SKM-1 treated with dmso at 0.1 percent for 144 hours (cell line): ENCODE measurements at regions not wholly inside any gene's neighbourhood (a gene's known extent, or its start where the extent isn't known, plus 50 kb on each side); places are given as distances from the start of the nearest gene placed in this dataset.
"Not testable (repeated sequence)": the region's sequence is repeated elsewhere in the genome, so short reads cannot be mapped to it uniquely, and the experiment has no call there.

Source experiments
- DNase-seq: peaks from one replicate; lab custom pipeline; 2025; ENCODE audit not compliant: unreplicated experiment; lab: John Stamatoyannopoulos, UW

DNA sequence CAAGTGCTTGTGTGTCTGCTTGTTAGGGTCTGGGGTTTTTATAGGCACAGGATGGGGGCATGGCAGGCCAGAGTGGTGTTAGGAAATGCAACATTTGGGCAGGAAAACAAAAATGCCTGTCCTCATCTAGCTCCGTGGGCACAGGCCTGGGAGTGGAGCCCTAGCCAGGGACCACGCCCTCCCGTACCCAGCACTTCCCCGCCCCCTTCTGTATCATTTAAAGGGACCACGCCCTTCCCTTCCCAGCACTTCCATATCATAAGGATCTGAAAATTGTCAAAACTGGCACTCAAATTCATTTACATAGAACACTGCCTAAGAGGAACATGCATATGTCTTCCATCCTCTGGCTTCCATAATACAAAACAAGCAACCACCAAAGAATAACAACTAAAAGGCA lies 185.8 kb downstream of the B3GLCT start:
- no peak for DNase-seq

DNA sequence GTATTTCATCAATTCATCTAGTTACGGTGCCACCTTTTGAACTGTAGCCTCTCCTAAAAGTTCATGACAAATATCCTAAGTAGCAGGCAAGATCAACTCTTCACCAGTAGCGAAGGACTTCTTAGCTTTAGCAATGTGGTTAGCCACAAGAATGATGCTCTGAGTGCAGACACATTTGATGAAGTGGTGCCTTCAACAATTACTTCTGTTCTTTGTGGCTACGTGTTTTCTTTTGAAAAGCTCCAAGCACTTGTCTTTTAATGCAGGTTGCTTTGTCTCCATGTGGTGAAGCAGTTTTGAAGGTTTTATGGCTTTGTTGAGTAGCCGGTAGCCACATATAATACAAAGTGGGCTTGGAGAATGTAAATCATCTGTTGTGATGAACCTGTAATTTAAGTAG lies 194.7 kb downstream of the B3GLCT start:
- DNase-seq = no peak

DNA sequence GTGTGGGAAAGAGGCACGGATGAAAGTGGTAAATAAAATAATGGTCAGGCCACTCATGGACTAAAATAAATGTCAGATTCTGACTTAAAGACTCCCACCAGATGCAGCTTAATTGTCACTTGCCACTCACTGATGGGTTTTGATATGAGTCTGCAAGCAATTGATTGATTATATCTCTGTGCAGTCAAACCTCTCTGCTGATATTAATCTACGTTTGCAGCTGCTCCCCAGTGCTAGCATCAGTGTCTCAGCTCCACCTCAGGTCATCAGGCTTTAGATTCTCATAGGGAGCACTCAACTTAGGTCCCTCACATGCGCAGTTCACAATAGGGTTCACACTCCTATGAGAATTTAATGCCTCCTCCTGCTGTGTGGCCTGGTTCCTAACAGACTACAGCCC lies 195.3 kb downstream of the B3GLCT start:
- no peak for DNase-seq

DNA sequence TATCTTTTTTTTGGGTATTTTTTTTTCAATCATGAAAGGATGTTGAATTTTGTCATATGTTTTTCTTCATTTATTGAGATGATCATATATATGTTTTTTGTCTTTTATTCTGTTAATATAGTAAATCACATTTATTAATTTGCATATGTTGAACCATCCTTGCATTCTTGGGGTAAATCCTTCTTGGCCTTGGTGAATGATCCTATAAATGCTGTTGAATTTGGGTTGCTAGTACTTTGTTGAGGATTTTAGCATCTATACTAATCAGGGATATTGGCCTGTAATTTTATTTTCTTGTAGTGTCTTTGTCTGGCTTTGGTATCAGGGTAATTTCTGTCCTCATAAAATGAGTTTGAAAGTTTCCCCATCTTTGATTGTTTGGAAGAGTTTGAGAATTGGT lies 199.9 kb downstream of the B3GLCT start:
- DNase-seq = no peak

DNA sequence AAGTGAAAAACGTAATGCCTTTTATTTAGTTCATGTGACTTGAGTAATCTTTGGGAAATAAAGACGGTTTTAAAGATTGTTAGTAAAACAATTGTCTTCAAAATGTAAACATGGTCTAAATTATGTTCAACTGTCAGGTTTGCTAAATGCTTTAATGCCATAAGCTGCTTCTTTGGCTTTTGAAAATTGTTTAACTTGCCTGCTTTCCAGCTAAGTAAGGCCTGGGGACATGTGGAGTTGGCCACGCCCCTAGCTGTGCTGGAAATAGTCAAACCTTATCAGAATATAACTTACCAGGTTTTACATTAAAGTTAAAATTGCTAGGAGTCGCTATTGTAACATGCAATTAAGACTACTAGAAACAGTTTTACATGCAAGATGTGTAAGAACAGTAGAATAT lies 203.9 kb downstream of the B3GLCT start:
- DNase-seq = not testable (repeated sequence)

DNA sequence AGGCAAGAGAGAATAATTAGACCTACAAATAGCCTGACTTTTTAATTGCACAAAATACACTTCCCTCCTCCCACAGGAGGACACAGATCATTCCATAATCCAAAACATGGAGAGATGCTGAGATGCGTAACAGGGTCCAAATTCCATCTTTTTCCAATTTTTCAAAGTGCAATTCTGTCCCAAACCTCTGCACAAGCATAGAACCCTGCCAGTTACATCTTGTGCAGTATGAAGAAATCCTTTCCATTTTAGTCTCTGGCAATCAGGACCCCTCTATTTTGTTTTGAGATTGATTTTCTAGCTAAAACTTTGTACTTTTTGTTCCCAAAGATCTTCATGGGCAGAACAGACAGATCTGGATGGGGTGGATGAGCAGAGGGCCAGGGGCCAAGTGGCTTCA lies 209.2 kb downstream of the B3GLCT start:
- DNase-seq = no peak

DNA sequence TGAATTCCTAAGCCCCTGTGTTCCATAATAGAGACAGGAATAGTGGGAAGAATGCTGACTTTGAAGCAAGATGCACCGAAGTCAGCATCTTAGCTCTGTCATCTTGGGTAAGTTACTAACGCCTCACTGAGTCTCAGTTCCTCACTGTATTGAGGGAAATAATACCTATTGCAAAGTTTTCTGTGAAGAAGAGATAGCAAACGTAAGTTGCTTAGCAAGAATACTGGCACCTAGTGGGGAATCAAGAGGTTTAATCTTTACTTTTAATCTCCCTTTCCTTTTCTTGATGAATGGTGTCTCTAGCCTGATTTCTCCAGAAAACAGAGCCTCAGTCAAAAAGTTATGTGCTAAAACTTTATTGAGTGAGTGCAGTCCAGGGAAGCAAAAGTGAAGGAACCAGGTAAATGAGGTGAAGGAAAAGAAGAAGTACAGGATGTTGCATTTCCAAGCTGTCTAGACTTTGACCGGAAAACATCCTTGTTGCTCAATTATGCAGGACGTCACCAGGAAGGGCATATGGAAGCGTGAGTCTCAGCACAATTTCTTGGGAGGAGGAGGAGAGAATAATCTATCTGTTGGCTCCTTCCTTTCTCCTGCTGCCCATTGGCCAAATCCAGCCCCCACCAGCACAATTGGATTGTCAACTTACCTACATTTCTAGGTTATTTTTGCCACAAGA lies 210.0 kb downstream of the B3GLCT start:
- DNase-seq = no peak

DNA sequence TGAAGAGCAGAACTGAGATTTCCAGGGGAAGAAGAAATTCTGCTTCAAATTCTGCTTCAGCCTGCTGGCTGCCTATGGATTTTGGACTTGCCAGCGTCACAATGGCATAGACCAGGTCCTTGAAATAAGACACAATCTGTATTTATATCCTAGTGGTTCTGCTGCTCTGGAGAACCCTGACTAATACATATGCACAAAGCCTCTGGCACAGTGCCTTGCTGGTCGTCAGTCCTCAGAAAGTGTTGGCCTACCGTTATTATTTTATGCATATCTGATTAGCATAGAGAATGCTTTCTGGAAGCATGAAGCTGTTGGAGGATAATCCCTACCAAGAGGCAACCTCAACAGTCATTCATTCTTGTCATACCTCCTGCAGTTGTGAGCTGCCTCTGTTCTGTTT lies 213.7 kb downstream of the B3GLCT start:
- DNase-seq = no peak

DNA sequence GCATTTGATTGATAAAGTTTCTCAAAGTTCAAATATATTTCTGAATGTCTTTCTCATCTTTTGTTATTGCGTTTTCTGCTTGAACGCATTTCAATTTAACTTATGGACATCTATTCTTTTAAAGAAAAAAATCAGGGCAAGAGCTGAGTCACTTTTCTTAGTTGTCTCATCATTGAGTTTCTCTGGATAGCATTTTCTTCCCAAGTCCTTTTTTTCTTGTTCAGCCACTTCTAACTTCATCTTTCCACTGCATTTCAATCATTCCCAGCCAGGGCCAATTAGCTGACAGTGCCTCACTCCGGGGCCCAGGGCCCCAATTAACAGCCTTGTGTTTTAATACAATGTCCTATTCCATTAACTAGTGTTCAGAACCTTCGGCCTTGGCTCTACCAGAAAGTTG lies 216.3 kb downstream of the B3GLCT start:
- DNase-seq = no peak

DNA sequence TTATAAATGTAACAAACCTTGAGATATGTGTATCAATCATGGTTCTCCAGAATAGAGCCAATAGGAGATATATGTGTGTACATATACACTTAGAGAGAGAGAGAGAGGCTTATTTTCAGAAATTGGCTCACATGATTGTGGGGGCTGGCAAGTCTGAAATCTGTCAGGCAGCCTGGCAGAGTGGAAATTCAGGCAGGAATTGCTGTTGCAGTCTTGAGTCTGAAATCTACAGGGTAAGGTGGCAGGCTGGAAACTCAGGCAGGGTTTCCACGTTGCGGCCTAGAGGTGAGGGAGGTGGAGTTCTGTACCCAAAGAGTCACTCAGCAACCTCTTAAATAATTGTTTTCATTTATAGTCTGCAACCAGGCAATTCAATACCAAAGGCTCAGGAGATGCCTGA lies 218.4 kb downstream of the B3GLCT start:
- DNase-seq = no peak

DNA sequence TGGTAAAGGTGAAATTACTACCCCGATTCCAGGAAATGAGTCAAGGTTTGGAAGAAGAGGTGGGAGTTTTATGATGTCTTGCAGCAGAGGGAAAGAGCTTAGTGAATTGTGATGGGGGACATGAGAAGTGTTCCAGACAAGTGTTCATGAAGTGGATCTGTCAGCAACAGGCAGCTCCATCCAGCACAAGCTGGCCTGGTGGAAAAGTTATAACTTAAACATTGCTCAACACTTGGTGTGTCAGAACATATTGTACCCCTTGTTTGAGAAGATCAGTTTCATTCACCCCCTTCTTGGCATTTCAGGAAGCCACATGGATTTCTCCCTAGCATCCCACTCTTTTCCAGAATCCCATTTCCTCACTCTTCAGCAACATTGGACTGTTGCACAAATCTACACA lies 222.0 kb downstream of the B3GLCT start:
- DNase-seq = no peak

DNA sequence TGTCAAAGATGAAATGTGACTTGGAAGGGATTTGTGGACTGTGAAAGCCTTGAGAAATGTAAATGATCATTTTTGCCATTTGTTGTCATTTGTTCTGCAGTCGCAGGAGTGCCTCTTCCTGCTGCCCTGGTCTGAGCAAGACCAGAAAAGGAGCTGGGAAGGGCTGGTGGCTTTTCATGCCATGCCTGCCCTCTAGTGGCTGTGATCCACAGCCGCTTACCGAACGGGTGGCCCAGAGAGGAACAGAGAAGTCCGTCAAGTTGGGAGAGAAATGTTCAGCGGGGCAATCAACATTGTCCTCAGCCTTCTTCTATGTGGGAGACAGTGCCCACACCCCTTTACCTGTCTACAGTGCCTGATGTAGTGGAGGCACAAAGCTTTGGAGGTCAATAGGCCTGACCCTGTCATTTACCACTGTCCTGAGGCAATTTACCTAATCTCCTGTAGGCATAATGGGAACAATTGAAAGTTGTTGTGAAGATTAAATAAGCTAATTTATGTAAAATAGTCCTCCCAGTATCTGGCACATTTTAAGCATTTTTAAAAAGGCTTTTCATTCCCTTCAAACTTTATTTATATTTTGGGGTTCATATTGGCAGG lies 224.5 kb downstream of the B3GLCT start:
- DNase-seq = peak; percentile 82

DNA sequence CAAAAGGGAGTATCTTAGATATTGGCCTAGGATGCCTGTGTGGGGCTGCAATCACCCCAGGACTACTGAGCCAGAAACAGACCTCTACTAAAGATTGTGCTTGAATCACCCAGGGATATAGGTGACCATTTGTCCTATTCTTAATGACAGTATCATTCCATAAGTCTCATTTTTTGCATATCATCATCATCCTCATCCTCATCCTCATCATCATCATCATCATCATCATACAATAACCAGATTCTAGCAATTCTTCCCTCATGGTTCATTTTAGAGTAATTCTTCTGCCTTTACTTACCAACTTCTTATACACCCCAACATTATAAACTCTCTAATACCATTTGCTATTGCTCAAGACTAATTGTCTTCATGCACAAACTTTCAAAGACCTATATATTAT lies 226.6 kb downstream of the B3GLCT start:
- DNase-seq = no peak

DNA sequence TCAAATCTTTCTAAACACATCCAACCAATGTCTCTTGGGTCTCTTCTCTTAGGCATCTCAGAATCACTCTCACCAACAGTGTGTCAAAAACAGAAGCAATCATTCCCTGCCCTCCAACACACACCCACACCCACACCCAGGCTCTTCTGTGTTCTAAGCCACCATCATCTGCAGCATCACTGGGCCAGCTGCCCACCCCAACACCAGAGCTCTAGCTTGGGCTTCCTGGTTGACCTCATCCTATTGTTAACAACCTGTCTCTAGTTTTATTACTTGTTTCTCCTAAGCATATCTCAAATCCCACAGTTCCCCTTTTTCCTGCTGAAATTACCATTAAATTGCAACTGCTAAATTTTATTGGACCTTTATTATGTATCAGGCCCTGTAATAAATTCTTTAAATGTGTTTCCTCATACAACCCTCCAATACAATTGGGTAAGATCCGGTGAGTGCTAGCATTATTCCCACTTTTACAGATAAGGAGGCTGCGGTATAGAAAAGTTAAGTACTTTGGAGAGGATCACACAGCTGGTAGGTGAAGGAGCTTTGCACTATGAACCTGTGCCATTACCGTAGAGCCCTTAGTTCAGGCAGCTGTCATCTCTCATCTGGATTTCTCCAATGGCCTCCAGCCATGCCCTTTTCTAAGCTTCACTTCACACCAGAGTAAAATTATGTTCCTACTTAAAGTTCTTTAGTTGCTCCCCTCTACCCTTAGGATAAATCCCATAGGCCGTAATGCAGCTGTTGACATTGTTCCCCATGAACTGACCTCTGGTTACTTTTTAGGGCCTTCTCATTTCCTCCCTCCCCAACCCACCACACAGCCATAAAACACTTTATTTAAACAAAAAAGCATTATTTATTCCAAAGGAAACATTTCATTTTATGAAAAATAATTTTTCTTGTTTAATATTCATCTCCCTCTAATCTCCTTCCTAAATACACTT lies 227.7 kb downstream of the B3GLCT start:
- no peak for DNase-seq

DNA sequence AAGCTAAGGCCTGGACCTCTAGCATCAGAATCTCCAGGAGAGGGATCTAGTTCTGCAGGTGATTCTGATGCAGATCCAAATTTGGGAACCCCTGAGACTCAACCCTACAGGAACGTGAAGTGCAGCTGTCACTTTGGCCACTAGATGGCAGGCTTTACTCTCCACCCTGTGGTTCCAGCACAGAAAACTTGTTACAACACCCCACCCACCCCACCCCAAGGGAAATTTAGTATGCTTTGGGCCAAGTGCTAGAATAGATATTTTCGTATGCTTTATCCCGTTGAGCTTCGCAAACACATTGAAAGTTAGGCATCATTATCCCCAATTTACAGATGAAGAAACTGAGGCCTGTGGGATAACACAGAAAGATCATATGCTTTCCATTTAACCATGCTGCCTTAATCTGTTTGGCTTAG lies 232.0 kb downstream of the B3GLCT start:
- DNase-seq = peak; percentile 35

DNA sequence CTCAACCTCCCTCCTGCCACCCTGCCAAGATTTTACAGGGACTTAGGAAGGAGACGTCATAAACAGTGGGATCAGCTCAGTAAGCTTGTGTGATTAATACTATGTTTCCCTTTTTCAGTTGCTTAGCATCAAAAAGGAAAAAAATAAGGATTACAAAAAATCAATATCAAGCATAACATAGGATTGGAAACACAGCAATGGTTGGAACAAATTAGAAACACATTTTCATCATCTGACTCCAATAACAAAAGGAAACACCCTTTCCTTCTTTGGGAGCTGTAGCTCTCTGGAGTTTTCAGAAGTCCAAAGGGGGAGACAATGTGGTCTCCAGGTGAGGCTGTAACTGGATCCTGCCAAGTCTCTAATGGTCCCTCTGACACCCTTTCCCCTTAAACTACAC lies 233.4 kb downstream of the B3GLCT start:
- DNase-seq = no peak

DNA sequence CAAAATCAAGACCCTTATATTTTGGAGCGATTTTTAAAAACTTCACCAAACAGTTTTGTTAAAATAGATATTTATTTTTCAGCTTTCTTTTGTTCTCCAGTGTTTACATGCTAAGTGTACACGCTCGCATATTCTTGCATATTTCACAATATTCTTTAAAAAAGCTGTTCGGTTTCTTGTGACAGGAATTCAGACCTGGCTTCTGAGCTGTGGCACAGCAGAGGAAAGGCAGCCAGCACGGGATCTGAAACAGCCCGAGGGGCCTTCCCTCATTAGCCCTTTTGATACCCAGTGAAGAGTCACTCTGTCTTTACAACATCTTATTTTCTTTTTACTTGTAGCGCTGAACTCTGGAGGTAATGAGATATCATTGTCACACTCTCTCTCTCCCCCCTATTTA lies 234.0 kb downstream of the B3GLCT start:
- DNase-seq = no peak

DNA sequence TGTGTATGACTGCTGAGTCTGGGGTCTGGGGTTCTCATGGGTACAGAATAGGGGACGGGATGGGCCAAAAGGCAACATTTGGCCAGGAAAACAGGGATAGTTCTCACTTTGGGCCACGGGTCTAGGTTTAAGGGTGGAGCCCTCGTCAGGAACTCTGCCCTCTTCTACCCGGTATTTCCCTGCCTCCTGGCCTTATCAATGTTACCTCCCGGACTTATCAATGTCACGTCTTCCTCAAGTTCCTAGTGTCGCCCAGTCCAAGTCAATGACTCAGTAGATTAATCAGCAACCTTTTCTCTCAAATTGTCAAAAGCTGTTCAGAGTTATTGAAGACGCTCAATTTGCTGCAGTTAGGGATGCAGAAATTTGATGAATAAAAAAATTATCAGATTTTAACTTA lies 234.8 kb downstream of the B3GLCT start:
- no peak for DNase-seq

DNA sequence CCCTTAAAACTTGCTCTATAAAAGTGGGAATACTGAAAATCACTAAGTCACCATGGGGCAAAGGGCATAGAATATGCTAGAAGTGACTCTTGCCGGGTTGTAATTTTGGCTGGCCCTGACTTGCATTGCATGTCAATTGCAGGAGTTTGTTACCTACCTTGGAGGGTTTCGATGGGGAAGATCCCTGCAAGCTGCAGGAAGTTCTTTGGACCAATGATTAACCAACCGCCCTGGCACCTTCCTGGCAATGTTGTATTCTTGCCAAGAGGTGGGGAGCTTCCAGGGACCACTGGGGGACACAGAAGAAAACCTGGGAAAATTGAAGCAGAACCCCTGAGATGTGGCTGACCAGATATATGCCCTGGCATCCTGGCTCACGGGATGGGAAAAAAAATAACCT lies 235.8 kb downstream of the B3GLCT start:
- DNase-seq = no peak

DNA sequence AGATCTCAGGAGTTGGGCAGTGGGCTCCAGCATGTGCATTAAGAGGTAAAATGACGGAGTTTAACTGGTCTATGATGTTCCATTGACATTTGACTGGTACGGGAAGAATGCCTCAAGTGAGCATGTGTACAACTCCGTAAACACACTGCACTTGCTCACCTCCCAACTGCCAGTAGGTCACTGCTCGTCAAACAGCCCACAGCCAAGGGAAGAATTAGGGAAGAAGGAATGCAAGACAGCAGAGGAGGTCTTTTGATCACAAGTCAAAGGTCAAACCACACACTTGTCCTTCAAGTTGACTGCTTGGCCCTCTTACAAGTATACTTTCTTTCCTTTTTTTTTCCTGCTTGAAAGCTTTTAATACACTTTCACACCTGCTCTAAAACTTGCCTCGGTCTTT lies 236.7 kb downstream of the B3GLCT start:
- DNase-seq = no peak

DNA sequence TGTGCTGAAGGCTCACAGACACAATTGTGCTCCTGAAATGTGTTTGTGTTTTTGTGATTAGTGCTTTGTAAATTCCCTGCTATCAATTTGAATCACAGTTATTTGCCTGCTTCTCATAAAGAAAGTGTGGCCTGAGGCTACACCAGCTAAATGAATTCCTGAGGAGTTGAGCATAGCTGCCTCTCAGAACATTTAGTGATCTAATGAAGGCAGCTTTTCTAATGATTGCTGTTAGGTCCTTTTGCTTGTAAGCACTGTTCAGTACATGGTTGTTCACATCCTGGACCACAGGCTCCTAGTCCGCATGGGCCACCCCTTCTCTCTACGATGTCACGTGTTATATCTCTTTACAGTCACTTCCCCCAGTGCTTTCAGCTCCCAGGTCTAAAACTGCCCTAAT lies 238.2 kb downstream of the B3GLCT start:
- no peak for DNase-seq

DNA sequence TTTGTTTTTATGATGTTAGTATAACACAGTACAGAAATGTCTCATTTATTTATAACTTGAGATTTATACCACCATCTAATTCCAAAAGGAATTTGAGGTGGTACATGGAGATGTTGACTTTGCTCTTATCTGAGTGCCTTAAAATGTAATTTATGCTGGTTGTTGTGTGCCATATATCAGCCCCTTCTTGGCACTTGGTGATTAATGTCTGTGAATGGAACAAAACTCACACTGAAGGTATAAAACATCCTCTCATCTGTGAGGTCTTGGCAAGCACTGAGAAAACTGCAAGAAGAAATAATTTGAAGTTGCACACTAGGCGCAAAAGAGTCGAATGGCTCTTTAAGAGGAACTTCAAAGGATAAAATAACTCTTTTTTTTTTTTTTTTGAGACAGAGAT lies 240.4 kb downstream of the B3GLCT start:
- no peak for DNase-seq
